K562 (cell line): ENCODE measurements at regions not wholly inside any gene's neighbourhood (a gene's known extent, or its start where the extent isn't known, plus 50 kb on each side); places are given as distances from the start of the nearest gene placed in this dataset.

ENCODE experiments used
- ATAC-seq: fragments of 200-7000 bp; cut with Tn5 transposase; 3 replicates; pipeline ENCODE4 v1.9.1; 2020; ENCODE audit warnings: moderate library complexity
- BruUV-seq: library from RNA; stranded (reverse); fragments of 400-500 nt; replicated peaks from 2 replicates; lab custom pipeline; 2021; lab: Mats Ljungman, UMichigan
- CTCF ChIA-PET: fragments of 300-600 bp; formaldehyde crosslinking; extraction: SDS; loops from one replicate; lab custom pipeline; 2021; ENCODE audit warnings: low intra/inter-chr PET ratio; lab: Yijun Ruan, JAX
- POLR2A ChIA-PET: fragments of 300-600, 350-650 bp; sonication (Branson Sonifier 250); formaldehyde crosslinking; extraction: SDS; loops from one replicate; lab custom pipeline; 2021; ENCODE audit warnings: antibody characterized with exemption, inconsistent platforms; lab: Yijun Ruan, JAX
- DNase-seq, 4 experiments: peaks; one replicate each; pipeline versions ENCODE4 v3.0.0 to v3.0.0-alpha.2; 2011 to 2018; ENCODE audit warnings: low spot score in 3 of 4, mixed read lengths in 3 of 4; ENCODE audit errors: extremely low read depth in 1 of 4
- FAIRE-seq: peaks from 2 replicates; lab custom pipeline; 2011; peaks lifted over from hg19 to GRCh38; lab: Jason Lieb, UNC
- H2AFZ ChIP-seq: 2 replicates; pipeline ENCODE4 v1.6.0; 2011; ENCODE audit warnings: low read depth, low read length, control low read depth, inconsistent platforms
- H3K27ac ChIP-seq: fragments of 200-600 bp; 3 replicates; pipeline ENCODE4 v1.8.0; 2011; ENCODE audit warnings: low read depth, mild to moderate bottlenecking, control low read depth, inconsistent platforms, low read length, moderate library complexity, mixed read lengths; ENCODE audit errors: extremely low read depth
- H3K27me3 ChIP-seq, 2 experiments: fragments of 300-600 bp in 1 of 2; 2 replicates in 1 of 2; 3 replicates in 1 of 2; pipeline versions ENCODE4 v1.6.0 to v1.8.0; 2011; ENCODE audit warnings: inconsistent platforms in 2 of 2, low read length in 2 of 2, mild to moderate bottlenecking in 1 of 2, mixed read lengths in 1 of 2, moderate library complexity in 1 of 2; ENCODE audit not compliant: control insufficient read depth in 2 of 2, insufficient read depth in 2 of 2
- H3K36me3 ChIP-seq: fragments of 300-600 bp; 3 replicates; pipeline ENCODE4 v1.8.0; 2011; ENCODE audit warnings: mild to moderate bottlenecking, low read length, inconsistent platforms; ENCODE audit not compliant: control insufficient read depth, insufficient read depth
- H3K4me1 ChIP-seq, 2 experiments: fragments of 200-600 bp in 1 of 2; replicated peaks in 1 of 2; 2 replicates in 1 of 2; 3 replicates in 1 of 2; pipeline versions ENCODE4 v1.5.1 to v1.8.0; 2011; ENCODE audit warnings: inconsistent platforms in 2 of 2, low read length in 2 of 2, mild to moderate bottlenecking in 1 of 2, mixed read lengths in 1 of 2, moderate library complexity in 1 of 2; ENCODE audit not compliant: control insufficient read depth in 2 of 2, insufficient read depth in 2 of 2
- H3K4me2 ChIP-seq: 2 replicates; pipeline ENCODE4 v1.6.1; 2011; ENCODE audit warnings: low read length, control low read depth, inconsistent platforms, mixed read lengths; ENCODE audit not compliant: insufficient read depth
- H3K4me3 ChIP-seq: fragments of 200-600 bp; sonication (generic), shearing (Covaris generic); 2 replicates; pipeline ENCODE4 v1.5.1; 2016; ENCODE audit warnings: control low read depth, inconsistent platforms
- H3K79me2 ChIP-seq: fragments of 200-600 bp; 3 replicates; pipeline ENCODE4 v1.8.0; 2011; ENCODE audit warnings: low read length, inconsistent platforms; ENCODE audit not compliant: control insufficient read depth, insufficient read depth
- H3K9ac ChIP-seq, 2 experiments: 2 replicates each; pipeline versions ENCODE4 v1.6.0 to v1.6.1; 2011; ENCODE audit warnings: low read depth in 2 of 2, low read length in 2 of 2, control low read depth in 1 of 2, inconsistent platforms in 1 of 2, mild to moderate bottlenecking in 1 of 2, mixed read lengths in 1 of 2; ENCODE audit not compliant: insufficient read depth in 1 of 2
- H3K9me1 ChIP-seq: one replicate; pipeline ENCODE4 v1.6.0; 2011; ENCODE audit warnings: inconsistent platforms, mild to moderate bottlenecking, low read length, moderate library complexity; ENCODE audit not compliant: control insufficient read depth, insufficient read depth
- H3K9me3 ChIP-seq: replicated peaks from 2 replicates; pipeline ENCODE4 v1.5.1; 2011; ENCODE audit warnings: low read depth, low read length, inconsistent platforms; ENCODE audit not compliant: control insufficient read depth, insufficient read depth
- H4K20me1 ChIP-seq: replicated peaks from 2 replicates; pipeline ENCODE4 v1.6.1; 2011; ENCODE audit warnings: low read length, inconsistent platforms, mixed read lengths; ENCODE audit not compliant: control insufficient read depth, insufficient read depth
- CBX2 ChIP-seq: fragments of 200-600 bp; sonication (generic); IDR thresholded peaks from one replicate; pipeline ENCODE4 v1.6.1; 2012; ENCODE audit warnings: mild to moderate bottlenecking, low read length, inconsistent platforms; ENCODE audit not compliant: insufficient read depth, poor library complexity, severe bottlenecking
- ETV6 ChIP-seq, 3 experiments: fragments of 150-350 bp in 1 of 3; sonication (generic) in 1 of 3; formaldehyde crosslinking in 1 of 3; IDR thresholded peaks; 2 replicates each; pipeline versions ENCODE4 v1.6.1 to v1.8.0; 2014 to 2022; ENCODE audit warnings: borderline replicate concordance in 2 of 3, low read depth in 2 of 3, antibody characterized with exemption in 1 of 3, low read length in 1 of 3, mild to moderate bottlenecking in 1 of 3, missing genetic modification reagents in 1 of 3
- FOXJ2 ChIP-seq: fragments of 200-800 bp; sonication (Bioruptor generic); IDR thresholded peaks from 2 replicates; pipeline ENCODE4 v1.6.1; 2016; ENCODE audit warnings: missing genetic modification characterization, missing compliant biosample characterization
- FOXJ3 ChIP-seq: sonication (generic); formaldehyde crosslinking; IDR thresholded peaks from 2 replicates; pipeline ENCODE4 v1.4.0; 2020; ENCODE audit warnings: mild to moderate bottlenecking, missing genetic modification reagents
- HNRNPUL1 ChIP-seq: fragments of 200-400 bp; formaldehyde crosslinking; IDR thresholded peaks from 2 replicates; pipeline ENCODE4 v1.6.1; 2017; ENCODE audit warnings: low read length
- RAD51 ChIP-seq: fragments of 450-650 bp; IDR thresholded peaks from 2 replicates; pipeline ENCODE4 v1.7.1; 2016; ENCODE audit warnings: low read depth, mild to moderate bottlenecking, borderline replicate concordance
- SMAD2 ChIP-seq: fragments of 150-350 bp; IDR thresholded peaks from 2 replicates; pipeline ENCODE4 v1.6.1; 2014; ENCODE audit warnings: low read depth, mild to moderate bottlenecking, low read length
- ZNF274 ChIP-seq: IDR thresholded peaks from 2 replicates; pipeline ENCODE4 v1.6.1; 2011; ENCODE audit warnings: low read depth, mild to moderate bottlenecking, low read length, moderate library complexity, borderline replicate concordance
- WGBS: fragments of 100-300 bp; shearing (Covaris generic); methylation state at CpG from one replicate; pipeline ENCODE4 v1.1.6; 2016; ENCODE audit warnings: low coverage, mixed read lengths; ENCODE audit not compliant: insufficient coverage; ENCODE audit errors: missing lambda C conversion rate; 5-methylcytosine and 5-hydroxymethylcytosine counted together
- in situ Hi-C: fragments of 300-500 bp; cut with MboI; formaldehyde crosslinking; loops from 4 replicates; pipeline ENCODE4 v1.15.0; 2018; ENCODE audit warnings: inconsistent platforms, mixed read lengths
- intact Hi-C: fragments of 100-400 bp; cut with micrococcal nuclease; formaldehyde crosslinking; loops from 2 replicates; pipeline ENCODE4 v1.14.2; 2022

DNA sequence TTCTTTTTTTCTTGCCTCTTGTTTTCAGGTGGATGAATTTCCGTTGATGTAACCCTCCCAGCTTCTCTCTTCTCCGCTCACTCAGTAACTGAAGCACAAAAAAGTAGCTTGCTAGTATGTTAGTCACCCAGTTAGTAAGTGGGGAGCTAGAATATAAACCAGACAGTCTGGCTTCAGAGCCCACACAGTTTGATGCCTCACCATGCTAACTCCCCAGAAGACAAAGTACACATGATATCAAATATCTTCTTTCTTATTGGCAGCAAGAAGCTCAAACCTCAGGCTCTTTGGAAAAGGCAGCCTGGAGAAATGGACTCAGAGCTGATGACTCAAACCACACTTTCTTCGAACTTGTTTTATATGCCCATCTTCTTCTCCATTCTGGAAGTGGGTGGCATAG, 187.5 kb upstream of the PLXNA2 start:
- intact Hi-C loops (no loop called here), in situ Hi-C loops (no loop called here)
- ChIA-PET CTCF (no interaction called here), POLR2A (no interaction called here)
- DNase-seq (no peak), FAIRE-seq (no peak), ATAC-seq (no peak)
- no peaks in the 10 kb centered on the region for H3K9me3 ChIP-seq
- no peak overlapping the region for H3K9ac ChIP-seq
- no peaks in the 10 kb centered on the region for H3K36me3 ChIP-seq
- H4K20me1 ChIP-seq, result no peaks in the 10 kb centered on the region
- H3K27ac ChIP-seq, result no peak overlapping the region
- H3K27me3 ChIP-seq, result peaks cover 6 to 8% of the 10 kb centered on the region in 2 experiments; a peak in 4 of 5 replicates
- H3K4me2 ChIP-seq, result no peak overlapping the region
- H3K4me3 ChIP-seq, result no peak overlapping the region
- no peak overlapping the region for H2AFZ ChIP-seq
- no peaks in the 10 kb centered on the region for H3K4me1 ChIP-seq
- H3K79me2 ChIP-seq, result no peaks in the 10 kb centered on the region
- WGBS, result 0% methylated on average over 3 of the region's 3 CpGs
- no TSS peak for BruUV-seq
- H3K9me1 ChIP-seq, result no peaks in the 10 kb centered on the region
- TF ChIP-seq ZNF274 (no peak), RAD51 (no peak), SMAD2 (no peak), ETV6 (IDR thresholded peaks at IDR 0.05; ENCODE audit: borderline replicate concordance in 1 of 2, low read depth in 2 of 2, low read length in 1 of 2) (no peak), ETV6 (CRISPR knock-in tag; IDR thresholded peaks at IDR 0.05; ENCODE audit: borderline replicate concordance) (no peak), FOXJ2 (no peak), FOXJ3 (CRISPR knock-in tag) (no peak)
- TF ChIP-seq, all 486 proteins: peak for 0

GRCh38 chr1:208432346-208432745, 188.2 kb upstream of the PLXNA2 start:
- DNase-seq (no peak), ATAC-seq (no peak), FAIRE-seq (no peak)
- no TSS peak for BruUV-seq
- H3K9me3 ChIP-seq, result no peaks in the 10 kb centered on the region
- H4K20me1 ChIP-seq, result no peaks in the 10 kb centered on the region
- H2AFZ ChIP-seq, result no peak overlapping the region
- no peak overlapping the region for H3K9ac ChIP-seq
- no peak overlapping the region for H3K4me2 ChIP-seq
- no peak overlapping the region for H3K27ac ChIP-seq
- 0% methylated on average over 2 of the region's 2 CpGs for WGBS
- H3K4me3 ChIP-seq, result no peak overlapping the region
- H3K9me1 ChIP-seq, result no peaks in the 10 kb centered on the region
- H3K36me3 ChIP-seq, result no peaks in the 10 kb centered on the region
- ChIA-PET POLR2A (no interaction called here), CTCF (no interaction called here)
- intact Hi-C loops, result no loop called here
- no peaks in the 10 kb centered on the region for H3K4me1 ChIP-seq
- peaks cover 6 to 8% of the 10 kb centered on the region in 2 experiments; a peak in 4 of 5 replicates for H3K27me3 ChIP-seq
- no peaks in the 10 kb centered on the region for H3K79me2 ChIP-seq
- in situ Hi-C loops, result no loop called here
- TF ChIP-seq CBX2 (no peak), HNRNPUL1 (no peak)
